T-cell (primary cell): ENCODE measurements at regions not wholly inside any gene's neighbourhood (a gene's known extent, or its start where the extent isn't known, plus 50 kb on each side); places are given as distances from the start of the nearest gene placed in this dataset.
"Not testable (repeated sequence)": the region's sequence is repeated elsewhere in the genome, so short reads cannot be mapped to it uniquely, and the experiment has no call there.

Experiments used
- ATAC-seq, 4 experiments: fragments of 200-7000 bp in 3 of 4; fragments of 150-1000 bp in 1 of 4; cut with Tn5 transposase; replicated peaks in 1 of 4; 1 replicate in 3 of 4; 2 replicates in 1 of 4; pipeline ENCODE4 v1.10.0; 2021; ENCODE audit warnings: moderate library complexity in 3 of 4, mild to moderate bottlenecking in 2 of 4, moderate number of reproducible peaks in 1 of 4
- CTCF ChIA-PET, 2 donors: fragments of 300-600 bp; sonication (Branson Sonifier 250); formaldehyde crosslinking; loops; one replicate each; lab custom pipeline; 2022; ENCODE audit warnings: antibody characterized with exemption in 2 of 2; lab: Charles Lee
- POLR2A ChIA-PET, 2 donors: fragments of 300-600 bp; sonication (Branson Sonifier 250); formaldehyde crosslinking; loops; one replicate each; lab custom pipeline; 2022; ENCODE audit warnings: antibody characterized with exemption in 2 of 2; lab: Charles Lee
- DNase-seq, 35 experiments: peaks; one replicate each; pipeline versions ENCODE4 v3.0.0 to v3.0.0-alpha.2; 2013 to 2023
- H3K27ac ChIP-seq: one replicate; pipeline ENCODE4 v1.5.1; 2013; ENCODE audit warnings: low read length
- H3K27me3 ChIP-seq, 2 experiments: replicated peaks in 1 of 2; 1 replicate in 1 of 2; 2 replicates in 1 of 2; pipeline versions ENCODE4 v1.6.1 to v1.7.0; 2013; ENCODE audit warnings: low read length in 1 of 2, mixed read lengths in 1 of 2; ENCODE audit not compliant: control insufficient read depth in 2 of 2, insufficient read depth in 2 of 2; ENCODE audit errors: extremely low read depth in 1 of 2
- H3K36me3 ChIP-seq, 2 donors: 1 replicate in 1 of 2; 2 replicates in 1 of 2; pipeline versions ENCODE4 v1.6.1 to v1.7.0; 2013; ENCODE audit warnings: low read length in 1 of 2; ENCODE audit not compliant: control insufficient read depth in 2 of 2, insufficient read depth in 1 of 2; ENCODE audit errors: extremely low read depth in 1 of 2
- H3K4me1 ChIP-seq, 2 experiments: 1 replicate in 1 of 2; 2 replicates in 1 of 2; pipeline versions ENCODE4 v1.6.1 to v1.7.0; 2013; ENCODE audit warnings: low read length in 2 of 2, mixed read lengths in 1 of 2; ENCODE audit not compliant: insufficient read depth in 2 of 2, control insufficient read depth in 1 of 2; ENCODE audit errors: extremely low read depth in 1 of 2
- H3K4me3 ChIP-seq, 2 donors: 1 replicate in 1 of 2; 2 replicates in 1 of 2; pipeline versions ENCODE4 v1.5.1 to v1.7.0; 2013; ENCODE audit warnings: mild to moderate bottlenecking in 2 of 2, low read length in 1 of 2, moderate library complexity in 1 of 2; ENCODE audit not compliant: control insufficient read depth in 1 of 2; ENCODE audit errors: extremely low read depth in 1 of 2
- H3K9me3 ChIP-seq: 2 replicates; pipeline ENCODE4 v1.7.0; 2013
- H3K27ac Mint-ChIP-seq, 2 donors: one replicate each; pipeline ENCODE4 v1.8.0; 2020 to 2021; ENCODE audit warnings: mild to moderate bottlenecking in 2 of 2, mixed read lengths in 2 of 2
- H3K27me3 Mint-ChIP-seq, 2 donors: one replicate each; pipeline ENCODE4 v1.8.0; 2021 to 2022; ENCODE audit warnings: mixed read lengths in 2 of 2
- H3K36me3 Mint-ChIP-seq: one replicate; pipeline ENCODE4 v1.8.0; 2021; ENCODE audit warnings: mixed read lengths
- H3K4me1 Mint-ChIP-seq, 3 donors: one replicate each; pipeline ENCODE4 v1.8.0; 2020 to 2022; ENCODE audit warnings: mixed read lengths in 3 of 3, mild to moderate bottlenecking in 1 of 3
- H3K4me3 Mint-ChIP-seq, 3 donors: one replicate each; pipeline ENCODE4 v1.8.0; 2020 to 2022; ENCODE audit warnings: mild to moderate bottlenecking in 3 of 3, mixed read lengths in 3 of 3, moderate library complexity in 3 of 3
- H3K9me3 Mint-ChIP-seq, 3 donors: one replicate each; pipeline ENCODE4 v1.8.0; 2020 to 2022; ENCODE audit warnings: mixed read lengths in 3 of 3
- WGBS: methylation state at CpG from one replicate; pipeline ENCODE4 v1.1.5; 2013; ENCODE audit warnings: missing lambda C conversion rate; ENCODE audit not compliant: insufficient coverage; 5-methylcytosine and 5-hydroxymethylcytosine counted together

DNA sequence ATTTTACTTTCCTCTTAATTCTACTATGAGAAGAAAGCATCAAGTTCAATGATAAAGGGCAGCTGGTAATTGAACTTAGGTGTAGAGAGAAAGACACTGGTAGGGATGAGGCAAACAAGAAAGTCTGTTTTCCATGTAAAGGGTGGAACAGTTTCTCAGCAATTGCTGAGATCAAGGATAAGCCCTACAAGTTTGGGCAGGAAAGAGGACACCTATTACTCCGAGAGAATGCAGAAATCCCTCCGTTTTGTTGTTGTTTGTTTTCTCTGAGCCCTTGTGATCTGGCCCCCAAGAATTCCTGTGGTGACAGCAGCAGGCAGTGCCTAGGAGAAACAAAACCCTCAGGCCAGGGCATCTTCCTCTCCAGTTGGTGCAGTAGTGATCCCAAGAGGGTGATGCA, 324.7 kb downstream of the SPATA31A6 start:
- H3K9me3 Mint-ChIP-seq, CTCF ChIA-PET, ATAC-seq, H3K27me3 Mint-ChIP-seq, H3K4me3 Mint-ChIP-seq, H3K4me1 Mint-ChIP-seq, POLR2A ChIA-PET, H3K36me3 ChIP-seq, H3K27me3 ChIP-seq, H3K27ac Mint-ChIP-seq, H3K36me3 Mint-ChIP-seq, DNase-seq, H3K9me3 ChIP-seq, H3K4me1 ChIP-seq, H3K27ac ChIP-seq, H3K4me3 ChIP-seq: not testable (repeated sequence)
- WGBS = 39% methylated on average over 2 of the region's 2 CpGs

DNA sequence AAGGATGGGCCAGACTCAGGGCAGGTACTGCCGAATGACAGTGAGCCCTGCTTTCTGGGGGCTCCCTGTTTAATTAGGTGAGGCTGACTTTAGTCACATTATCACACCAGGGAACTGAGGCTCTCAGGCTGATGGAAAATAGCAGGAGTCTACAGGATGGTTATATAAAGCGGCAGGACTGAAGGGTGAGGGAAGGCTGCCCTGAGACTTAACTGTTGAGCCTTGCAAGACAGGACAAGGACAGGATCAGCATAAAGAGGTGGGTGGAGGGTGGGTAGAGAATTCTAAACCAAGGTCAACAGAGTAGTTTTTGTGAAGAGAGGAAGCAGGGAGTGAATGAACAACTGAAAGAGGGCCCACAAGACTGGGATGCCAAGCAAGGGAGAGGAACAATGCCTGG, 330.1 kb downstream of the SPATA31A6 start:
- H3K36me3 ChIP-seq, H3K27me3 ChIP-seq, H3K4me3 ChIP-seq, H3K9me3 ChIP-seq, ATAC-seq, H3K4me1 Mint-ChIP-seq, H3K27ac Mint-ChIP-seq, H3K9me3 Mint-ChIP-seq, H3K27ac ChIP-seq, H3K4me1 ChIP-seq, CTCF ChIA-PET, H3K36me3 Mint-ChIP-seq, DNase-seq, H3K4me3 Mint-ChIP-seq, POLR2A ChIA-PET, H3K27me3 Mint-ChIP-seq: not testable (repeated sequence)
- no CpG with 5 or more reads among the region's 2 CpGs for WGBS

GRCh38 chr9:42534325-42534983, 351.0 kb downstream of the SPATA31A6 start:
- POLR2A ChIA-PET, H3K9me3 ChIP-seq, CTCF ChIA-PET, H3K27me3 ChIP-seq, DNase-seq, H3K4me3 ChIP-seq, H3K27me3 Mint-ChIP-seq, H3K36me3 ChIP-seq, H3K27ac Mint-ChIP-seq, H3K36me3 Mint-ChIP-seq, H3K4me1 ChIP-seq, ATAC-seq, H3K4me1 Mint-ChIP-seq, H3K4me3 Mint-ChIP-seq, H3K9me3 Mint-ChIP-seq, H3K27ac ChIP-seq: not testable (repeated sequence)
- no CpG with 5 or more reads among the region's 13 CpGs for whole genome bisulfite sequencing

- DNase-seq = peak in 18 of 35 experiments; percentile 0 to 30 (median 6)
- POLR2A ChIA-PET, H3K27me3 Mint-ChIP-seq, H3K27ac ChIP-seq, H3K4me3 Mint-ChIP-seq, H3K36me3 ChIP-seq, H3K4me3 ChIP-seq, H3K9me3 Mint-ChIP-seq, H3K4me1 Mint-ChIP-seq, H3K4me1 ChIP-seq, H3K27me3 ChIP-seq, H3K9me3 ChIP-seq, H3K27ac Mint-ChIP-seq, ATAC-seq, CTCF ChIA-PET, H3K36me3 Mint-ChIP-seq: not testable (repeated sequence)
- WGBS = 63% methylated on average over 4 of the region's 6 CpGs
Measured at GRCh38 chr9:42534984-42535325, 351.5 kb downstream of the SPATA31A6 start.

- H3K27ac Mint-ChIP-seq, H3K9me3 Mint-ChIP-seq, H3K4me3 ChIP-seq, H3K36me3 ChIP-seq, H3K27me3 ChIP-seq, POLR2A ChIA-PET, H3K4me1 ChIP-seq, H3K27me3 Mint-ChIP-seq, H3K9me3 ChIP-seq, CTCF ChIA-PET, H3K4me1 Mint-ChIP-seq, H3K36me3 Mint-ChIP-seq, H3K27ac ChIP-seq, H3K4me3 Mint-ChIP-seq: not testable (repeated sequence)
- ATAC-seq = peak; percentile 55 to 74 (median 70)
- peak in 8 of 35 experiments; percentile 0 to 18 (median 2) for DNase-seq
- no CpG with 5 or more reads among the region's 36 CpGs for WGBS
Measured at GRCh38 chr9:42550789-42551357, 367.4 kb downstream of the SPATA31A6 start.

DNA sequence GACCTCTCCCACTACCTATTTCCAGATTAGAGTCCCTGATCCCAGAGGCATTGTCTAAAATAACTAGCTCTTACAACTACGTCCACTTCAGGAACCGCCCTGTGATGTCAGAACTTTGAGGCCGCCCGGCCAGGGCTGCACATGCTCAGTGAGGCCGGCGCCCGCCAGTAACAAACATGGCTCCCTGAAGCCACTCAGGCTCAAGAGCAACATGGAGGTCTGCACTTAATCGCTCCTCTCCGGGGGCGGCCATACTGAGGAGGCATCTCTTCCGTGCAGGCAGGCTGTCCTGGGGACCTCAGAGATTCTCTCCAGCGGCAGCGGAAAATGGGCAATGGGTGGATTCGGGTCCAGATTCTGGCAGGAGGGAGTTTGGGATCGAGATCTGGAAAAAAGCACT, 385.1 kb downstream of the SPATA31A6 start:
- DNase-seq = peak in 12 of 35 experiments; percentile 0 to 61 (median 32)
- CTCF ChIA-PET, H3K4me3 Mint-ChIP-seq, H3K9me3 ChIP-seq, H3K36me3 Mint-ChIP-seq, POLR2A ChIA-PET, H3K4me3 ChIP-seq, H3K27ac ChIP-seq, H3K27me3 Mint-ChIP-seq, ATAC-seq, H3K36me3 ChIP-seq, H3K4me1 Mint-ChIP-seq, H3K9me3 Mint-ChIP-seq, H3K27me3 ChIP-seq, H3K4me1 ChIP-seq, H3K27ac Mint-ChIP-seq: not testable (repeated sequence)
- WGBS = no CpG with 5 or more reads among the region's 15 CpGs
